K562 (cell line): ENCODE measurements at regions not wholly inside any gene's neighbourhood (a gene's known extent, or its start where the extent isn't known, plus 50 kb on each side); places are given as distances from the start of the nearest gene placed in this dataset.

Experiments used
- ATAC-seq: fragments of 200-7000 bp; cut with Tn5 transposase; 3 replicates; pipeline ENCODE4 v1.9.1; 2020; ENCODE audit warnings: moderate library complexity
- BruUV-seq: library from RNA; stranded (reverse); fragments of 400-500 nt; replicated peaks from 2 replicates; lab custom pipeline; 2021; lab: Mats Ljungman, UMichigan
- CTCF ChIA-PET: fragments of 300-600 bp; formaldehyde crosslinking; extraction: SDS; loops from one replicate; lab custom pipeline; 2021; ENCODE audit warnings: low intra/inter-chr PET ratio; lab: Yijun Ruan, JAX
- POLR2A ChIA-PET: fragments of 300-600, 350-650 bp; sonication (Branson Sonifier 250); formaldehyde crosslinking; extraction: SDS; loops from one replicate; lab custom pipeline; 2021; ENCODE audit warnings: antibody characterized with exemption, inconsistent platforms; lab: Yijun Ruan, JAX
- DNase-seq, 4 experiments: peaks; one replicate each; pipeline versions ENCODE4 v3.0.0 to v3.0.0-alpha.2; 2011 to 2018; ENCODE audit warnings: low spot score in 3 of 4, mixed read lengths in 3 of 4; ENCODE audit errors: extremely low read depth in 1 of 4
- FAIRE-seq: peaks from 2 replicates; lab custom pipeline; 2011; peaks lifted over from hg19 to GRCh38; lab: Jason Lieb, UNC
- H2AFZ ChIP-seq: 2 replicates; pipeline ENCODE4 v1.6.0; 2011; ENCODE audit warnings: low read depth, low read length, control low read depth, inconsistent platforms
- H3K27ac ChIP-seq: fragments of 200-600 bp; 3 replicates; pipeline ENCODE4 v1.8.0; 2011; ENCODE audit warnings: low read depth, mild to moderate bottlenecking, control low read depth, inconsistent platforms, low read length, moderate library complexity, mixed read lengths; ENCODE audit errors: extremely low read depth
- H3K27me3 ChIP-seq, 2 experiments: fragments of 300-600 bp in 1 of 2; 2 replicates in 1 of 2; 3 replicates in 1 of 2; pipeline versions ENCODE4 v1.6.0 to v1.8.0; 2011; ENCODE audit warnings: inconsistent platforms in 2 of 2, low read length in 2 of 2, mild to moderate bottlenecking in 1 of 2, mixed read lengths in 1 of 2, moderate library complexity in 1 of 2; ENCODE audit not compliant: control insufficient read depth in 2 of 2, insufficient read depth in 2 of 2
- H3K36me3 ChIP-seq: fragments of 300-600 bp; 3 replicates; pipeline ENCODE4 v1.8.0; 2011; ENCODE audit warnings: mild to moderate bottlenecking, low read length, inconsistent platforms; ENCODE audit not compliant: control insufficient read depth, insufficient read depth
- H3K4me1 ChIP-seq, 2 experiments: fragments of 200-600 bp in 1 of 2; replicated peaks in 1 of 2; 2 replicates in 1 of 2; 3 replicates in 1 of 2; pipeline versions ENCODE4 v1.5.1 to v1.8.0; 2011; ENCODE audit warnings: inconsistent platforms in 2 of 2, low read length in 2 of 2, mild to moderate bottlenecking in 1 of 2, mixed read lengths in 1 of 2, moderate library complexity in 1 of 2; ENCODE audit not compliant: control insufficient read depth in 2 of 2, insufficient read depth in 2 of 2
- H3K4me2 ChIP-seq: 2 replicates; pipeline ENCODE4 v1.6.1; 2011; ENCODE audit warnings: low read length, control low read depth, inconsistent platforms, mixed read lengths; ENCODE audit not compliant: insufficient read depth
- H3K4me3 ChIP-seq: fragments of 200-600 bp; sonication (generic), shearing (Covaris generic); 2 replicates; pipeline ENCODE4 v1.5.1; 2016; ENCODE audit warnings: control low read depth, inconsistent platforms
- H3K79me2 ChIP-seq: fragments of 200-600 bp; 3 replicates; pipeline ENCODE4 v1.8.0; 2011; ENCODE audit warnings: low read length, inconsistent platforms; ENCODE audit not compliant: control insufficient read depth, insufficient read depth
- H3K9ac ChIP-seq, 2 experiments: 2 replicates each; pipeline versions ENCODE4 v1.6.0 to v1.6.1; 2011; ENCODE audit warnings: low read depth in 2 of 2, low read length in 2 of 2, control low read depth in 1 of 2, inconsistent platforms in 1 of 2, mild to moderate bottlenecking in 1 of 2, mixed read lengths in 1 of 2; ENCODE audit not compliant: insufficient read depth in 1 of 2
- H3K9me1 ChIP-seq: one replicate; pipeline ENCODE4 v1.6.0; 2011; ENCODE audit warnings: inconsistent platforms, mild to moderate bottlenecking, low read length, moderate library complexity; ENCODE audit not compliant: control insufficient read depth, insufficient read depth
- H3K9me3 ChIP-seq: replicated peaks from 2 replicates; pipeline ENCODE4 v1.5.1; 2011; ENCODE audit warnings: low read depth, low read length, inconsistent platforms; ENCODE audit not compliant: control insufficient read depth, insufficient read depth
- H4K20me1 ChIP-seq: replicated peaks from 2 replicates; pipeline ENCODE4 v1.6.1; 2011; ENCODE audit warnings: low read length, inconsistent platforms, mixed read lengths; ENCODE audit not compliant: control insufficient read depth, insufficient read depth
- CTCFL ChIP-seq: IDR thresholded peaks from 2 replicates; pipeline ENCODE4 v1.6.1; 2011; ENCODE audit warnings: borderline replicate concordance, low read depth, mild to moderate bottlenecking, moderate library complexity, low read length; ENCODE audit not compliant: insufficient read depth, poor library complexity, severe bottlenecking
- ETV1 ChIP-seq: fragments of 450-650 bp; conservative IDR thresholded peaks from 2 replicates; pipeline ENCODE4 v1.6.1; 2016; ENCODE audit warnings: missing genetic modification characterization, control low read depth, low read depth, missing compliant biosample characterization
- EZH2 ChIP-seq: IDR thresholded peaks from 2 replicates; pipeline ENCODE4 v1.6.1; 2012; ENCODE audit warnings: low read depth, mild to moderate bottlenecking, inconsistent platforms, low read length, borderline replicate concordance
- HOXB6 ChIP-seq: fragments of 250-450 bp; sonication (Bioruptor Pico); IDR thresholded peaks from 2 replicates; pipeline ENCODE4 v1.5.1; 2022; ENCODE audit warnings: mild to moderate bottlenecking, borderline replicate concordance
- NCOA6 ChIP-seq: fragments of 450-650 bp; IDR thresholded peaks from 2 replicates; pipeline ENCODE4 v1.6.1; 2017; ENCODE audit warnings: mild to moderate bottlenecking
- ZNF134 ChIP-seq: fragments of 250-450 bp; sonication (Bioruptor Pico); conservative IDR thresholded peaks from 2 replicates; pipeline ENCODE4 v1.4.0; 2020
- ZNF217 ChIP-seq: sonication (generic); formaldehyde crosslinking; IDR thresholded peaks from 2 replicates; pipeline ENCODE4 v1.8.0; 2022; ENCODE audit warnings: mild to moderate bottlenecking, missing genetic modification reagents
- ZNF644 ChIP-seq: fragments of 200-800 bp; sonication (Bioruptor generic); IDR thresholded peaks from 2 replicates; pipeline ENCODE4 v1.6.1; 2016; ENCODE audit warnings: low read depth, missing genetic modification characterization, missing compliant biosample characterization
- whole genome bisulfite sequencing: fragments of 100-300 bp; shearing (Covaris generic); methylation state at CpG from one replicate; pipeline ENCODE4 v1.1.6; 2016; ENCODE audit warnings: low coverage, mixed read lengths; ENCODE audit not compliant: insufficient coverage; ENCODE audit errors: missing lambda C conversion rate; 5-methylcytosine and 5-hydroxymethylcytosine counted together
- in situ Hi-C: fragments of 300-500 bp; cut with MboI; formaldehyde crosslinking; loops from 4 replicates; pipeline ENCODE4 v1.15.0; 2018; ENCODE audit warnings: inconsistent platforms, mixed read lengths
- intact Hi-C: fragments of 100-400 bp; cut with micrococcal nuclease; formaldehyde crosslinking; loops from 2 replicates; pipeline ENCODE4 v1.14.2; 2022

- no peak overlapping the region for H3K9ac ChIP-seq
- H4K20me1 ChIP-seq, result no peaks in the 10 kb centered on the region
- DNase-seq, result no peak
- H2AFZ ChIP-seq, result no peak overlapping the region
- no peak overlapping the region for H3K27ac ChIP-seq
- no peaks in the 10 kb centered on the region for H3K9me1 ChIP-seq
- in situ Hi-C loops, result no loop called here
- ATAC-seq, result no peak
- H3K9me3 ChIP-seq, result no peaks in the 10 kb centered on the region
- no peaks in the 10 kb centered on the region for H3K36me3 ChIP-seq
- no peak for FAIRE-seq
- H3K4me2 ChIP-seq, result no peak overlapping the region
- POLR2A ChIA-PET, result interaction anchor here (0.7 to 1.3 kb wide), 4 partner anchors 18 to 338 kb away, joined by 3 to 6 read pairs (median 3); no protein-coding TSS in a partner anchor
- intact Hi-C loops, result no loop called here
- H3K79me2 ChIP-seq, result no peaks in the 10 kb centered on the region
- peaks cover 0 to 8% of the 10 kb centered on the region in 2 experiments; a peak in 2 of 5 replicates for H3K27me3 ChIP-seq
- WGBS, result 0% methylated on average over 3 of the region's 3 CpGs
- CTCF ChIA-PET, result no interaction called here
- TF ChIP-seq EZH2, result no peak
- TF ChIP-seq CTCFL, result no peak
- TF ChIP-seq ZNF644, result no peak
- no peak for TF ChIP-seq NCOA6
- no peak for TF ChIP-seq ETV1 (tag)
- no peak for TF ChIP-seq ZNF217 (CRISPR knock-in tag)
- TF ChIP-seq HOXB6, result no peak
- no peak for TF ChIP-seq ZNF134 (CRISPR knock-in tag)
- TF ChIP-seq, all 486 proteins: peak for 0
- no peak overlapping the region for H3K4me3 ChIP-seq
- no TSS peak for BruUV-seq
- peaks cover 0 to 6% of the 10 kb centered on the region in 2 experiments; a peak in 2 of 5 replicates for H3K4me1 ChIP-seq
Measured at GRCh38 chr10:80894311-80894791, 356.6 kb downstream of the SH2D4B start.
